MV-4-11 (cell line): ENCODE measurements at regions not wholly inside any gene's neighbourhood (a gene's known extent, or its start where the extent isn't known, plus 50 kb on each side); places are given as distances from the start of the nearest gene placed in this dataset.

Experiments
- DNase-seq: peaks from one replicate; lab custom pipeline; 2025; lab: John Stamatoyannopoulos, UW

GRCh38 chr18:72187956-72188355, 356.2 kb downstream of the CBLN2 start:
- no peak for DNase-seq

- no peak for DNase-seq
Observed at GRCh38 chr18:72181241-72181764, 362.8 kb downstream of the CBLN2 start.

GRCh38 chr18:72180689-72181088, 363.5 kb downstream of the CBLN2 start:
- DNase-seq = no peak

- no peak for DNase-seq
Observed at GRCh38 chr18:72174972-72175649, 369.0 kb downstream of the CBLN2 start.

GRCh38 chr18:72171596-72171995, 372.5 kb downstream of the CBLN2 start:
- DNase-seq = no peak

DNA sequence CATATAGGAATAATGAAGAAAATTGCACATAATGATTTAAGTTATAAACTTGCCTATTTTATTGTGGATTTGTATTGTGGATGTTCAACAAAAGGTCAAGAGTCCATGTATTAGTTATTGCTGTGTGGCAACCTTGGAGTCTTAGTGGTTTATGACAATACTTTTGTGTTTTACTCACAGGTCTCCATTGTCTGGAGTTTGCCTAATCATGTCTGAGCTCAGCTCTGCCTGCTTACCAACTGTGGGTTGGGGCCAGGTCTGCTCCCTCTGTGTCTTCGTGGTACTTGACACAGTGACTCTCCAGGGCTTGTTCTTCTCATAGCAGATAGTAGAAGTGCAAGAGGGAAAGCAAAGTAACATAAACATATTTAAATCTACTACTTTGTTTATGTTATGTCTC, 382.5 kb downstream of the CBLN2 start:
- no peak for DNase-seq

DNA sequence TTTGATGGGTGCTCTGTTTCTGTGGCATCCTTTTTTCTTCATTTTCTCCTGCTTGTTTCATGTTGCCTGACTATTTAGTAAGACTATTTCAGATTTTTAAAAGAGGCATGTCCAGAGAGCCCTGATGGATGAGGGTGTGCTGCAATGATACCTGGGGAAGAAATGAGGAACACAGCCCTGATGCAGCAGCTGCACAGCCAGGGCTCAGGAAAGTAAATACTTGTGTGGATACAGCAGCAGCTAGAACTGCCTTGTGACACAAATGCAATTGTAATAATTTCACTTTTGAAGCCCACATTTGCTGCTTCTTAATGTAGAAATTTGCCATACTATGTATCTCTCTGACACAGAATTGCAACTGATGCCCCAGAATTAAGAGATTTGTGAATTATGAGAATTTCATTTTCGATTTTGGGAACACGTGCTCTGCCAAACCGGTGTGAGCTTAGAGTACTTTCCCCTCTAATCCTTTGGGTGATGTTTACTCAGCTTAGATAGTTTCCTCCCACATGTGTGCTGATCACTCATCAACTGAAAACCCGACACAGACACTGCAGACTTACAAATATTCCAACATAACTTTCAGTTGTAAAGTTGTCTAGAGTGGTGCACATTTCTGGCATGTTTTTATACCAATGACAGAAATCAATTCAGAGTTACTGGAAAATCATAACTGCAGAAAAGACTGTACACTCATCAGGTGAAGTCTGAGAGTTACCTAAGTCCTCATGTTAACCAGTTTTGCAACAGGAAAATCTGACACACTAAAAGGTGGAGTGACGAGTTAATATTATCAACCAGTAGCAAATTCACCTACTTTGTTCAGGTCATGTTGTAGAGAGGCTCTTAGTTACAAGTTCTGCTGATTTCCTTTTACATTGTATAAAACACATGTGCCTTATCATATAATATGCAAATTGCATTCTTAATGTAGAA, 383.4 kb downstream of the CBLN2 start:
- no peak for DNase-seq

- DNase-seq = no peak
Observed at GRCh38 chr18:72155327-72155726, 388.8 kb downstream of the CBLN2 start.

- DNase-seq = no peak
Observed at GRCh38 chr18:72154926-72155325, 389.2 kb downstream of the CBLN2 start.

- no peak for DNase-seq
Observed at GRCh38 chr18:72152935-72153334, 391.2 kb downstream of the CBLN2 start.

DNA sequence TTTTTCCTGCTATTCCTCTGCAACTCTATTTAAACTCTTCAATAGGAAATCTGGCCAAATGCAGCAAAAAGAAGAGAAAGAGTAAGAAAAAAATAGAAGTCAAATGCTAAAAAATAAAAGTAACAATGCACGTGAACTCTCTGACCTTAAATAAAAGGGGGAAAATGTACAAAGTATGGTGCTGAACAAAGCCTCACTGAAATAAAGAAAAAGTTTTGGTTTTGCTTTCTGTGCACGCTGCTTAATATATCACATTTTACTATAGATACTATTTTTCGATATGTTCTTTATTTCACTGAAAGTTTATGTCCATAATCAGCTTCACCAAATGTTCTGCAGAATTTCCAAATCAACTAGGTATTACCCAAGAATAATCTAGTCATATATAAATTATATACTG, 396.3 kb downstream of the CBLN2 start:
- no peak for DNase-seq

- DNase-seq = no peak
Observed at GRCh38 chr18:72140007-72140406, 404.1 kb downstream of the CBLN2 start.

- no peak for DNase-seq
Observed at GRCh38 chr18:72128649-72129048, 415.5 kb downstream of the CBLN2 start.

- DNase-seq = no peak
Observed at GRCh38 chr18:72122103-72122502, 422.0 kb downstream of the CBLN2 start.

- no peak for DNase-seq
Observed at GRCh38 chr18:72119082-72119481, 425.1 kb downstream of the CBLN2 start.

DNA sequence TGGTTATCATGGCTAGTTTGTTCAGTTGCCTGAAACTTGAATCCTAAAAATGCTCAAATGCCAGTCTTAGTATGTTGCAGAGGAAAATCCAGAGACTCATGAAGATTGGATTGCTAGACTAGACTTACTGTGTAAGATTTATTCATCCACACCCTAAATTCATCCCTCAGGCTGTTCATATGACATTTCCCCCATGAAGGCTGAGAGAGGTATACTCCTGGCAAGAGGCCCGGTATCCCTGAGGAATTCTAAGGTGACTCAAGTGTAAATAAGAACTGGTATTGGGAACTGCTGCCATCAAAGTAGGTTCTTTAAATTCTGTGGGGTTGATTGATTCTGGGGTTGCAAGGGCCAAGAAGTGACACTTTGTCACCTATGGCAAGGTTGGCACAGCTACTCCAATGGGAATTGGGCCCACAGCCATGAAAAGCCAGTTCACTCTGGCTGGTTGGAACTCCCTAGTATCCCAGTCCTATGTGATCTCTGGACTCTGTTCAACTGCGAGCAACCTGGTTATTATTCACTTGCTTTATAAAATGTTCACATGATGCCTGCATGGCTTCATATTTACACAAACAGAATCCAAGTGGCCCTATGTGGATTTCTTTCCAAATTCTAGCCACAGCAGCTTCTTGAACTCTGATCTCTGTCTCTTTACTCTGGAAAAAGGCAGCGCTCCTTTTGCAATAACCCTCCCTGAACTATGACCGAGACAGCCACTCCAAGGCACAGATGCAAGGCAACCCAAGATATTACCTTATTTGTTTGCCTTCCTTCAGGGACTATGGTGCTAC, 429.1 kb downstream of the CBLN2 start:
- no peak for DNase-seq

GRCh38 chr18:72107647-72108383, 436.3 kb downstream of the CBLN2 start:
- no peak for DNase-seq

DNA sequence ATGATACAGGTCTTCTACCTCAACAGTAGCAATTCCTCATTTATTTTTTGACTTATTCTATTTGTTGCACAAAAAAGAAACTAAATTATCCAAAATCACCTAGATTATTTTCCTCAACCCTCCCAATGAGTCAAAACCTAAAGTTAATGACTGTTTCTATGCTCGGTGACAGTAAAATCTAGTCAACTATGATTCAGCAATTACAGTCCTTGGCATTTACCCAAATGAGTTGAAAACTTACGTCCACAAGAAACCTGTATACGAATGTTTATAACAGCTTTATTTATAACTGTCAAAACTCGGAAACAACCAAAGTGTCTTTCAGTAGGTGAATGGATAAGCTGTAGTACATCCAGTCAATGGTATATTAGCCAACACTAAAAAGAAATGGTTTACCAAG, 439.3 kb downstream of the CBLN2 start:
- no peak for DNase-seq

DNA sequence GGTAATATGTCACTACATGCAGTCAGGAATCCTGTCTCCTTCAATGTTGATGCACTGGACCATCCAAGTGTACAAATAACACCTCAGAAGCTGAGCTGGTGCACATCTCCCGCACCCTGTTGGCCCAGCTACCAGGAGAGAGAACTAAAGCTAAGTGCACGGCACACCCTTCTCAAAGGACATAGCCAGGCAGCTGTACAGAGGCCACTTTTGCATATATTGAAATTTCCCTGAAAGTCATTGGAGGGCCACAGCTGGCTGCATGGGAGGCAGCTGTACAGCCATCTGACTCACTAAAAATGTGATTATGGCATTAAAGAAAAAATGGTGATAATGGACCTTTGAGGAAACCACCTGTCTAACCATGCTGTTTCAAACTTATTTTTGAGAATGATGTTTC, 441.7 kb downstream of the CBLN2 start:
- no peak for DNase-seq

DNA sequence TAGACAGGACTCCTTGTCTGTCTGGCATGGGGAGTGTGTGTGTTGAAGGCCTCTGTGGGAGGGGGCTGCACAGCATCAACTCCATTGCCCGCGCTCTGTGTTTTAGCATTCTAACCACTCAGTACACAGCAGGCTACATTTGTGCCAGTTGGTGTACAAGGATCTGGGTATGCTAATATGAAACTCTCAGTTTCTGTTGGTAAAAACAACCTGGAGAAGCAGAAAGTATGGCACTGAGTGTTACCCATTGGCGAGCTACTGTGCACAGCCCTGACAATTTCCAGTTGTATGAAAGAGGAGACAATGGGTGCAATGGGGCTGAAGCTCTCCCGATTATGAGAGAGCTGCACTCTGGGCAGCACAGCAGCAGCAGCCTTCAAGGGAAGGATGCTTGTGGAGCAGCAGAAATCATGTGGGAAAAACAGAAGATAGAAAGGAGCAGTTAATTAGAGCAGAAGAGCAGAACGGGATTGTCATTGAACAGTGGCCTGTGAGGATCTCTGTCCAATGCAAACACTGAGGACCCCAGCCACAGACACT, 443.6 kb downstream of the CBLN2 start:
- no peak for DNase-seq

- DNase-seq = no peak
Observed at GRCh38 chr18:72091369-72091768, 452.8 kb downstream of the CBLN2 start.
